ENCODE measurements at regions not wholly inside any gene's neighbourhood (a gene's known extent, or its start where the extent isn't known, plus 50 kb on each side); places are given as distances from the start of the nearest gene placed in this dataset.

GRCh38 chr5:26610577-26610976 is 427.8 kb downstream of the CDH9 start:
- H3K36me3 ChIP-seq (replicated peaks in 1 of 2; ENCODE audit: control extremely low read depth in 1 of 2, control insufficient read depth in 1 of 2, extremely low read depth in 1 of 2, insufficient read depth in 2 of 2, low read length in 1 of 2): no peaks in the 10 kb centered on the region
- no peak overlapping the region for H3K9ac ChIP-seq (ENCODE audit: low read length)
- H3K27me3 ChIP-seq (replicated peaks in 1 of 4; ENCODE audit: control extremely low read depth in 1 of 4, control insufficient read depth in 3 of 4, insufficient read depth in 4 of 4, low read length in 3 of 4): no peaks in the 10 kb centered on the region
- Mint-ChIP-seq H3K4me3 (no peak overlapping the region), H3K27me3 (no peaks in the 10 kb centered on the region), H3K27ac (no peak overlapping the region), H3K4me1 (no peaks in the 10 kb centered on the region), H3K9me3 (ENCODE audit: insufficient read depth) (peaks cover 7% of the 10 kb centered on the region)
- H3K4me3 ChIP-seq (ENCODE audit: control extremely low read depth in 1 of 5, extremely low read depth in 1 of 5, insufficient read depth in 1 of 5, low read depth in 2 of 5, low read length in 4 of 5): no peak overlapping the region
- intact Hi-C loops (cut with micrococcal nuclease): no loop called here
- ChIA-PET CTCF (no interaction called here), POLR2A (no interaction called here)
- no peak overlapping the region for H2AFZ ChIP-seq (ENCODE audit: insufficient read depth, low read depth, low read length, poor library complexity, severe bottlenecking)
- no peaks in the 10 kb centered on the region for H3K79me2 ChIP-seq (ENCODE audit: control insufficient read depth, insufficient read depth, low read length)
- H3K4me2 ChIP-seq (replicated peaks; ENCODE audit: low read depth, low read length, poor library complexity, severe bottlenecking): no peak overlapping the region
- DNase-seq: no peak
- H3K27ac ChIP-seq (ENCODE audit: low read length in 2 of 2): no peak overlapping the region
- ATAC-seq (ENCODE audit: low read depth): no peak
- TF ChIP-seq CTCF (IDR thresholded peaks at IDR 0.05): no peak
- no peaks in the 10 kb centered on the region for H3K4me1 ChIP-seq (ENCODE audit: control insufficient read depth in 2 of 2, insufficient read depth in 2 of 2, low read length in 2 of 2)
- no peaks in the 10 kb centered on the region for H3K9me3 ChIP-seq (ENCODE audit: control extremely low read depth in 1 of 3, control insufficient read depth in 2 of 3, insufficient read depth in 1 of 3, low read length in 2 of 3)
- no peaks in the 10 kb centered on the region for H4K20me1 ChIP-seq (ENCODE audit: control insufficient read depth, insufficient read depth, low read length, poor library complexity, severe bottlenecking)
- no CpG with 5 or more reads among the region's 1 CpG for WGBS (ENCODE audit: insufficient coverage)

GRCh38 chr5:26601563-26601962 is 436.8 kb downstream of the CDH9 start:
- no peak overlapping the region for H2AFZ ChIP-seq (ENCODE audit: insufficient read depth, low read depth, low read length, poor library complexity, severe bottlenecking)
- H3K4me1 Mint-ChIP-seq: no peaks in the 10 kb centered on the region
- no CpG with 5 or more reads among the region's 1 CpG for WGBS (ENCODE audit: insufficient coverage)
- no peaks in the 10 kb centered on the region for H3K4me1 ChIP-seq (ENCODE audit: control insufficient read depth in 2 of 2, insufficient read depth in 2 of 2, low read length in 2 of 2)
- no peak overlapping the region for H3K9ac ChIP-seq (ENCODE audit: low read length)
- peaks cover 2% of the 10 kb centered on the region for H3K9me3 Mint-ChIP-seq (ENCODE audit: insufficient read depth)
- H3K27me3 Mint-ChIP-seq: no peaks in the 10 kb centered on the region
- H3K9me3 ChIP-seq (ENCODE audit: control extremely low read depth in 1 of 3, control insufficient read depth in 2 of 3, insufficient read depth in 1 of 3, low read length in 2 of 3): no peaks in the 10 kb centered on the region
- TF ChIP-seq CTCF (IDR thresholded peaks at IDR 0.05) (no peak), EZH2 (IDR thresholded peaks at IDR 0.05; ENCODE audit: borderline replicate concordance, insufficient read depth, low read depth, low read length, poor library complexity, severe bottlenecking) (no peak)
- H3K4me3 ChIP-seq (ENCODE audit: control extremely low read depth in 1 of 5, extremely low read depth in 1 of 5, insufficient read depth in 1 of 5, low read depth in 2 of 5, low read length in 4 of 5): no peak overlapping the region
- POLR2A ChIA-PET: no interaction called here
- no peaks in the 10 kb centered on the region for H3K79me2 ChIP-seq (ENCODE audit: control insufficient read depth, insufficient read depth, low read length)
- H3K27ac ChIP-seq (ENCODE audit: low read length in 2 of 2): no peak overlapping the region
- no peak overlapping the region for H3K4me3 Mint-ChIP-seq
- H4K20me1 ChIP-seq (ENCODE audit: control insufficient read depth, insufficient read depth, low read length, poor library complexity, severe bottlenecking): no peaks in the 10 kb centered on the region
- no peak for DNase-seq
- no peaks in the 10 kb centered on the region for H3K27me3 ChIP-seq (replicated peaks in 1 of 4; ENCODE audit: control extremely low read depth in 1 of 4, control insufficient read depth in 3 of 4, insufficient read depth in 4 of 4, low read length in 3 of 4)
- CTCF ChIA-PET: interaction anchor here (0.5 kb wide), 1 partner anchor 1345 kb away, joined by 3 read pairs; no protein-coding TSS in a partner anchor
- no peak overlapping the region for H3K27ac Mint-ChIP-seq
- no peak for ATAC-seq (ENCODE audit: low read depth)
- no peak overlapping the region for H3K4me2 ChIP-seq (replicated peaks; ENCODE audit: low read depth, low read length, poor library complexity, severe bottlenecking)
- intact Hi-C loops (cut with micrococcal nuclease): no loop called here
- no peaks in the 10 kb centered on the region for H3K36me3 ChIP-seq (replicated peaks in 1 of 2; ENCODE audit: control extremely low read depth in 1 of 2, control insufficient read depth in 1 of 2, extremely low read depth in 1 of 2, insufficient read depth in 2 of 2, low read length in 1 of 2)

Data from B cell (primary cell).